WTC11 (cell line): ENCODE measurements at regions not wholly inside any gene's neighbourhood (a gene's known extent, or its start where the extent isn't known, plus 50 kb on each side); places are given as distances from the start of the nearest gene placed in this dataset.
"Not testable (repeated sequence)": the region's sequence is repeated elsewhere in the genome, so short reads cannot be mapped to it uniquely, and the experiment has no call there.

Source experiments
- ATAC-seq: fragments of 200-7000 bp; cut with Tn5 transposase; 2 replicates; pipeline ENCODE4 v1.10.0; 2021; ENCODE audit warnings: mild to moderate bottlenecking, moderate library complexity
- CTCF ChIA-PET: fragments of 300-600 bp; sonication (Branson Sonifier 250); formaldehyde crosslinking; loops from one replicate; lab custom pipeline; 2021; ENCODE audit warnings: antibody characterized with exemption; lab: Charles Lee
- POLR2A ChIA-PET: fragments of 350-600 bp; sonication (Branson Sonifier 250); formaldehyde crosslinking; loops from one replicate; lab custom pipeline; 2021; ENCODE audit warnings: antibody characterized with exemption; lab: Charles Lee
- DNase-seq: peaks from one replicate; pipeline ENCODE4 v3.0.0; 2021; ENCODE audit warnings: low spot score
- H3K27ac Mint-ChIP-seq: 2 replicates; pipeline ENCODE4 v1.8.0; 2021; ENCODE audit warnings: mixed read lengths
- H3K27me3 Mint-ChIP-seq: 2 replicates; pipeline ENCODE4 v1.8.0; 2021; ENCODE audit warnings: low read depth, mild to moderate bottlenecking, moderate library complexity, mixed read lengths
- H3K36me3 Mint-ChIP-seq: 2 replicates; pipeline ENCODE4 v1.8.0; 2021; ENCODE audit warnings: mixed read lengths
- H3K4me1 Mint-ChIP-seq: 2 replicates; pipeline ENCODE4 v1.8.0; 2022; ENCODE audit warnings: mixed read lengths
- H3K4me3 Mint-ChIP-seq: 2 replicates; pipeline ENCODE4 v1.8.0; 2021; ENCODE audit warnings: mild to moderate bottlenecking, moderate library complexity, mixed read lengths
- H3K9me3 Mint-ChIP-seq: 2 replicates; pipeline ENCODE4 v1.8.0; 2021; ENCODE audit warnings: mixed read lengths
- AFF4 ChIP-seq: sonication (generic); formaldehyde crosslinking; IDR thresholded peaks from 2 replicates; pipeline ENCODE4 v1.8.1; 2023; ENCODE audit warnings: mild to moderate bottlenecking, missing genetic modification reagents, borderline replicate concordance
- ARID4B ChIP-seq: sonication (generic); formaldehyde crosslinking; IDR thresholded peaks from 2 replicates; pipeline ENCODE4 v1.8.0; 2023; ENCODE audit warnings: missing genetic modification reagents, mild to moderate bottlenecking, borderline replicate concordance
- ATF1 ChIP-seq: sonication (generic); formaldehyde crosslinking; IDR thresholded peaks from 2 replicates; pipeline ENCODE4 v1.8.1; 2023; ENCODE audit warnings: mild to moderate bottlenecking, moderate library complexity, missing genetic modification reagents
- GABPB1 ChIP-seq: sonication (generic); formaldehyde crosslinking; IDR thresholded peaks from 2 replicates; pipeline ENCODE4 v1.8.1; 2023; ENCODE audit warnings: mild to moderate bottlenecking, missing genetic modification reagents
- GRHL2 ChIP-seq: fragments of 250-450 bp; sonication (Bioruptor Pico); IDR thresholded peaks from 2 replicates; pipeline ENCODE4 v1.8.0; 2022; ENCODE audit warnings: mild to moderate bottlenecking, moderate library complexity; ENCODE audit not compliant: insufficient replicate concordance, severe bottlenecking
- HMGA2 ChIP-seq: fragments of 250-450 bp; sonication (Bioruptor Pico); IDR thresholded peaks from 2 replicates; pipeline ENCODE4 v1.4.0; 2021; ENCODE audit warnings: mild to moderate bottlenecking, moderate library complexity
- IRF2 ChIP-seq: sonication (generic); formaldehyde crosslinking; IDR thresholded peaks from 2 replicates; pipeline ENCODE4 v1.8.0; 2022; ENCODE audit warnings: low read depth, missing genetic modification reagents, borderline replicate concordance
- MXD4 ChIP-seq: fragments of 250-450 bp; sonication (Bioruptor Pico); IDR thresholded peaks from 2 replicates; pipeline ENCODE4 v1.8.0; 2021; ENCODE audit warnings: mild to moderate bottlenecking, moderate library complexity, borderline replicate concordance
- RORB ChIP-seq: fragments of 250-450 bp; sonication (Bioruptor Pico); IDR thresholded peaks from 2 replicates; pipeline ENCODE4 v1.9.0; 2021; ENCODE audit warnings: mild to moderate bottlenecking
- TP53 ChIP-seq: sonication (generic); formaldehyde crosslinking; IDR thresholded peaks from 2 replicates; pipeline ENCODE4 v1.8.1; 2023; ENCODE audit warnings: mild to moderate bottlenecking, missing genetic modification reagents
- ZBTB21 ChIP-seq: sonication (generic); formaldehyde crosslinking; IDR thresholded peaks from 2 replicates; pipeline ENCODE4 v1.8.1; 2023; ENCODE audit warnings: mild to moderate bottlenecking, missing genetic modification reagents, borderline replicate concordance
- ZMAT4 ChIP-seq: fragments of 250-450 bp; sonication (Bioruptor Pico); IDR thresholded peaks from 2 replicates; pipeline ENCODE4 v1.9.0; 2021; ENCODE audit warnings: mild to moderate bottlenecking
- ZNF219 ChIP-seq: sonication (generic); formaldehyde crosslinking; IDR thresholded peaks from 2 replicates; pipeline ENCODE4 v1.8.0; 2023; ENCODE audit warnings: missing genetic modification reagents, mild to moderate bottlenecking, borderline replicate concordance
- TF ChIP-seq, protein P1 (sequence below): sonication (generic); formaldehyde crosslinking; IDR thresholded peaks from 2 replicates; pipeline ENCODE4 v1.8.1; 2022; ENCODE audit warnings: mild to moderate bottlenecking, missing genetic modification reagents, moderate library complexity, borderline replicate concordance
- TF ChIP-seq, protein P2 (sequence below): sonication (generic); formaldehyde crosslinking; IDR thresholded peaks from 2 replicates; pipeline ENCODE4 v1.8.0; 2023; ENCODE audit warnings: mild to moderate bottlenecking, missing genetic modification reagents
- TF ChIP-seq, protein P3 (sequence below): fragments of 250-450 bp; sonication (Bioruptor Pico); conservative IDR thresholded peaks from 2 replicates; pipeline ENCODE4 v1.9.0; 2021; ENCODE audit warnings: mild to moderate bottlenecking
- TF ChIP-seq, protein P4 (sequence below): sonication (generic); formaldehyde crosslinking; IDR thresholded peaks from 2 replicates; pipeline ENCODE4 v1.8.1; 2022; ENCODE audit warnings: mild to moderate bottlenecking, moderate library complexity, missing genetic modification reagents
- TF ChIP-seq, protein P5 (sequence below): sonication (generic); formaldehyde crosslinking; IDR thresholded peaks from 2 replicates; pipeline ENCODE4 v1.8.1; 2022; ENCODE audit warnings: low read depth, mild to moderate bottlenecking, moderate library complexity, missing genetic modification reagents, borderline replicate concordance

DNA sequence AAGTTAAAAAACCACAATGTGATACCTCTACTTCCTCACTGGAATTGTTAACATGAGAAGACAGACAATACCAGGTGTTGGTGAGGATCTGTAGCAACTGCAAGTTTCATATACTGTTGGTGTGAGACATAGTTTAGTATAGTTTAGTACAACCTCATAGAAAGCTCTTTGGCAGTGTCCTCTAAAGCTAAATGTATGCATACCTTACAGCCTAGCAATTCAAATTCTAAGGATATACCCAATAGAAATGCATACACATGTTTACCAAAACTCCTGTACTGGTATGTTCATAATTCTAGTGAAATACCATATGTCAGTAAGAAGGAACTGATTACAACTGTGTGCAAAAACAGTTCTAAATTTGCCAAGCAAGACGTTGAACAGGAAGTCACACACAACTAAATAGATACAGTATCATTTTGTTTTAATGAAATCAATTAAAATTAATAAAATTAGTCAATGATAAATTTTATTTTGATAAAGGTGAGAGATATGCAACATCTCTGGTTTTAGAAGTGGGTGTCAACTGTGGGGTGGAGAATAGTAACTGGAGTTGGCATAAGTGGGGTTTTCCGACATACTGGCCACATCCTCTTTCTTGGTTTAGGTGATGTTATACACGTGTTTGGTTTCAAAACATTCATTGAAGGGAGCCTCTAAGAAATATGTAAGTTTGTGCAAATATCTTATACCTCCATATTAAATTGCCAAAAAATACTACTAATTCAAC lies 450.7 kb downstream of the PTPRC start:
- no peak overlapping the region for H3K27ac Mint-ChIP-seq
- no peak for DNase-seq
- ChIA-PET CTCF (no interaction called here), POLR2A (no interaction called here)
- TF ChIP-seq, protein P1, sequence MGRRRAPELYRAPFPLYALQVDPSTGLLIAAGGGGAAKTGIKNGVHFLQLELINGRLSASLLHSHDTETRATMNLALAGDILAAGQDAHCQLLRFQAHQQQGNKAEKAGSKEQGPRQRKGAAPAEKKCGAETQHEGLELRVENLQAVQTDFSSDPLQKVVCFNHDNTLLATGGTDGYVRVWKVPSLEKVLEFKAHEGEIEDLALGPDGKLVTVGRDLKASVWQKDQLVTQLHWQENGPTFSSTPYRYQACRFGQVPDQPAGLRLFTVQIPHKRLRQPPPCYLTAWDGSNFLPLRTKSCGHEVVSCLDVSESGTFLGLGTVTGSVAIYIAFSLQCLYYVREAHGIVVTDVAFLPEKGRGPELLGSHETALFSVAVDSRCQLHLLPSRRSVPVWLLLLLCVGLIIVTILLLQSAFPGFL, result no peak
- TF ChIP-seq MXD4 (CRISPR knock-in tag) (no peak), ZMAT4 (CRISPR knock-in tag) (no peak), ZNF219 (CRISPR knock-in tag) (no peak), ARID4B (no peak), GRHL2 (no peak), ZBTB21 (CRISPR knock-in tag) (no peak), RORB (CRISPR knock-in tag) (no peak), IRF2 (no peak), GABPB1 (CRISPR knock-in tag) (no peak), ATF1 (no peak), TP53 (no peak), AFF4 (CRISPR knock-in tag) (no peak), HMGA2 (CRISPR knock-in tag) (no peak)
- TF ChIP-seq, protein P2, sequence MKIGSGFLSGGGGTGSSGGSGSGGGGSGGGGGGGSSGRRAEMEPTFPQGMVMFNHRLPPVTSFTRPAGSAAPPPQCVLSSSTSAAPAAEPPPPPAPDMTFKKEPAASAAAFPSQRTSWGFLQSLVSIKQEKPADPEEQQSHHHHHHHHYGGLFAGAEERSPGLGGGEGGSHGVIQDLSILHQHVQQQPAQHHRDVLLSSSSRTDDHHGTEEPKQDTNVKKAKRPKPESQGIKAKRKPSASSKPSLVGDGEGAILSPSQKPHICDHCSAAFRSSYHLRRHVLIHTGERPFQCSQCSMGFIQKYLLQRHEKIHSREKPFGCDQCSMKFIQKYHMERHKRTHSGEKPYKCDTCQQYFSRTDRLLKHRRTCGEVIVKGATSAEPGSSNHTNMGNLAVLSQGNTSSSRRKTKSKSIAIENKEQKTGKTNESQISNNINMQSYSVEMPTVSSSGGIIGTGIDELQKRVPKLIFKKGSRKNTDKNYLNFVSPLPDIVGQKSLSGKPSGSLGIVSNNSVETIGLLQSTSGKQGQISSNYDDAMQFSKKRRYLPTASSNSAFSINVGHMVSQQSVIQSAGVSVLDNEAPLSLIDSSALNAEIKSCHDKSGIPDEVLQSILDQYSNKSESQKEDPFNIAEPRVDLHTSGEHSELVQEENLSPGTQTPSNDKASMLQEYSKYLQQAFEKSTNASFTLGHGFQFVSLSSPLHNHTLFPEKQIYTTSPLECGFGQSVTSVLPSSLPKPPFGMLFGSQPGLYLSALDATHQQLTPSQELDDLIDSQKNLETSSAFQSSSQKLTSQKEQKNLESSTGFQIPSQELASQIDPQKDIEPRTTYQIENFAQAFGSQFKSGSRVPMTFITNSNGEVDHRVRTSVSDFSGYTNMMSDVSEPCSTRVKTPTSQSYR (CRISPR knock-in tag), result no peak
- TF ChIP-seq, protein P3, sequence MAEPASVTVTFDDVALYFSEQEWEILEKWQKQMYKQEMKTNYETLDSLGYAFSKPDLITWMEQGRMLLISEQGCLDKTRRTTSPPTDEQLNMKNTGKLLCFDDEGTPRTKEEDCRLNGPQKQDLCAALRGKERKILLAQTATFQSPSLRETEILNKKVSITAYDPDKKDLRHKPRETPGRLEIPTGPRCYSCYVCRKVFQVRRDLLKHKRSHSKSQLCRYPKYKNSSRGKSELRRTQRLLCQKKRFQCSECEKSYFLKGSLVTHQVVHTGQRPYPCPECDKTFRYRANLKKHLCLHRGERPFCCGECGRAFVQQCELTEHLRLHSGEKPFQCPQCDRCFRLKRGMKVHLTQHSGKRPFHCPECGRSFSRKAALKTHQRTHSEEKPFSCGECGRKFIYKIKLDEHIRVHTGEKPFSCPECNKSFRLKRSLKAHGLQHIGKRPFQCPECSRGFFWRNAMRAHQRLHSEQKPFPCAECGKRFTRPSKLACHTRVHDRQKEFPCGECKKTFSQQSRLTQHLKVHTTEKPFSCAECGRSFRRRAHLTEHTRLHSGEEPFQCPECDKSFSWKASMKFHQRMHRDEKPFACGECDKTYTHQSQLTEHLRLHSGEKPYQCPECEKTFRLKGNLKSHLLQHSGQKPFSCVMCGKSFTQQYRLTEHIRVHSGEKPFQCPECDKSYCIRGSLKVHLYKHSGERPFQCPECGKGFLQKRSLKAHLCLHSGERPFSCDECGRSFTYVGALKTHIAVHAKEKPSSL, result no peak
- TF ChIP-seq, protein P4, sequence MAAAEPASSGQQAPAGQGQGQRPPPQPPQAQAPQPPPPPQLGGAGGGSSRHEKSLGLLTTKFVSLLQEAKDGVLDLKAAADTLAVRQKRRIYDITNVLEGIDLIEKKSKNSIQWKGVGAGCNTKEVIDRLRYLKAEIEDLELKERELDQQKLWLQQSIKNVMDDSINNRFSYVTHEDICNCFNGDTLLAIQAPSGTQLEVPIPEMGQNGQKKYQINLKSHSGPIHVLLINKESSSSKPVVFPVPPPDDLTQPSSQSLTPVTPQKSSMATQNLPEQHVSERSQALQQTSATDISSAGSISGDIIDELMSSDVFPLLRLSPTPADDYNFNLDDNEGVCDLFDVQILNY (CRISPR knock-in tag), result no peak
- TF ChIP-seq, protein P5, sequence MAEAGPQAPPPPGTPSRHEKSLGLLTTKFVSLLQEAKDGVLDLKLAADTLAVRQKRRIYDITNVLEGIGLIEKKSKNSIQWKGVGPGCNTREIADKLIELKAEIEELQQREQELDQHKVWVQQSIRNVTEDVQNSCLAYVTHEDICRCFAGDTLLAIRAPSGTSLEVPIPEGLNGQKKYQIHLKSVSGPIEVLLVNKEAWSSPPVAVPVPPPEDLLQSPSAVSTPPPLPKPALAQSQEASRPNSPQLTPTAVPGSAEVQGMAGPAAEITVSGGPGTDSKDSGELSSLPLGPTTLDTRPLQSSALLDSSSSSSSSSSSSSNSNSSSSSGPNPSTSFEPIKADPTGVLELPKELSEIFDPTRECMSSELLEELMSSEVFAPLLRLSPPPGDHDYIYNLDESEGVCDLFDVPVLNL (CRISPR knock-in tag), result no peak
- no peaks in the 10 kb centered on the region for H3K36me3 Mint-ChIP-seq
- ATAC-seq, result no peak
- H3K4me1 Mint-ChIP-seq, result no peaks in the 10 kb centered on the region
- H3K4me3 Mint-ChIP-seq, result no peak overlapping the region
- no peaks in the 10 kb centered on the region for H3K27me3 Mint-ChIP-seq
- peaks cover 9% of the 10 kb centered on the region for H3K9me3 Mint-ChIP-seq

- DNase-seq, H3K36me3 Mint-ChIP-seq, ATAC-seq, H3K4me3 Mint-ChIP-seq, H3K27ac Mint-ChIP-seq, H3K27me3 Mint-ChIP-seq, POLR2A ChIA-PET, CTCF ChIA-PET, H3K4me1 Mint-ChIP-seq: not testable (repeated sequence)
- peaks cover 29% of the 10 kb centered on the region for H3K9me3 Mint-ChIP-seq
Observed at GRCh38 chr1:199095628-199096027, 456.8 kb downstream of the PTPRC start.
